ENCODE measurements at regions not wholly inside any gene's neighbourhood (a gene's known extent, or its start where the extent isn't known, plus 50 kb on each side); places are given as distances from the start of the nearest gene placed in this dataset.

GRCh38 chr3:21158861-21159542 is 592.0 kb downstream of the ZNF385D start:
- no peak overlapping the region for H3K4me2 ChIP-seq (ENCODE audit: insufficient read depth in 1 of 2, low read depth in 2 of 2, low read length in 2 of 2)
- no peak overlapping the region for H3K14ac ChIP-seq (ENCODE audit: insufficient read length)
- H4K5ac ChIP-seq (ENCODE audit: insufficient read length, low read depth, low read length) = no peak overlapping the region
- H2BK12ac ChIP-seq (ENCODE audit: low read depth, low read length) = no peak overlapping the region
- no peak overlapping the region for H3K9ac ChIP-seq (replicated peaks in 1 of 4; ENCODE audit: extremely low read depth in 1 of 4, low read depth in 3 of 4, low read length in 3 of 4)
- no peaks in the 10 kb centered on the region for H3K9me3 ChIP-seq (ENCODE audit: insufficient read depth in 2 of 2, low read depth in 1 of 2, low read length in 1 of 2)
- H3K23ac ChIP-seq (ENCODE audit: insufficient read length) = no peak overlapping the region
- H3K79me1 ChIP-seq (ENCODE audit: low read depth, low read length) = no peaks in the 10 kb centered on the region
- H2AK5ac ChIP-seq (ENCODE audit: low read depth, low read length) = no peak overlapping the region
- H2BK120ac ChIP-seq (replicated peaks; ENCODE audit: low read depth, low read length) = no peak overlapping the region
- H2BK15ac ChIP-seq (ENCODE audit: low read length) = no peak overlapping the region
- no peak for DNase-seq (ENCODE audit: low read depth in 1 of 2, low spot score in 2 of 2)
- H4K20me1 ChIP-seq (replicated peaks in 1 of 2; ENCODE audit: control insufficient read depth in 1 of 2, insufficient read depth in 2 of 2, low read length in 2 of 2) = no peaks in the 10 kb centered on the region
- WGBS, 2 experiments (ENCODE audit: extremely low coverage in 1 of 2, insufficient coverage in 1 of 2, insufficient read length in 1 of 2, insufficient replicate concordance in 2 of 2, low coverage in 1 of 2, low lambda C conversion rate in 2 of 2, missing lambda C conversion rate in 1 of 2) = 86% methylated on average over 4 of the region's 4 CpGs; no CpG with 5 or more reads in 1 of the 2 experiments
- no peak for FAIRE-seq
- H3K56ac ChIP-seq (replicated peaks; ENCODE audit: insufficient read length, low read depth, low read length) = no peak overlapping the region
- no peaks in the 10 kb centered on the region for H3K4me1 ChIP-seq (replicated peaks in 1 of 4; ENCODE audit: control insufficient read depth in 3 of 4, insufficient read depth in 4 of 4, low read length in 3 of 4)
- no peak overlapping the region for H3K4ac ChIP-seq (replicated peaks; ENCODE audit: insufficient read length, low read depth, low read length)
- H3K36me3 ChIP-seq (ENCODE audit: control insufficient read depth in 2 of 4, insufficient read depth in 4 of 4, low read length in 3 of 4) = no peaks in the 10 kb centered on the region
- no peak overlapping the region for H4K91ac ChIP-seq (replicated peaks; ENCODE audit: insufficient read length, low read length)
- no peak overlapping the region for H3K18ac ChIP-seq (ENCODE audit: extremely low read depth, low read length)
- POLR2A ChIA-PET (ENCODE audit: partially characterized antibody) = no interaction called here
- H2BK5ac ChIP-seq (ENCODE audit: low read depth, low read length) = no peak overlapping the region
- H2BK20ac ChIP-seq (ENCODE audit: low read length) = no peak overlapping the region
- H4K8ac ChIP-seq (ENCODE audit: extremely low read depth, insufficient read depth, low read length) = no peak overlapping the region
- H2AFZ ChIP-seq (ENCODE audit: low read length) = no peak overlapping the region
- CTCF ChIA-PET (ENCODE audit: partially characterized antibody) = interaction anchor here (0.6 to 2.8 kb wide), 3 partner anchors 13 to 849 kb away, joined by 3 to 23 read pairs (median 4); no protein-coding TSS in a partner anchor
- H3K27ac ChIP-seq (ENCODE audit: low read depth, low read length) = no peak overlapping the region
- H3K79me2 ChIP-seq (ENCODE audit: control insufficient read depth in 1 of 2, insufficient read depth in 2 of 2, low read length in 2 of 2) = no peaks in the 10 kb centered on the region
- no peak overlapping the region for H3K4me3 ChIP-seq (ENCODE audit: extremely low read depth in 1 of 4, insufficient read depth in 2 of 4, low read depth in 3 of 4, low read length in 4 of 4)
- no peaks in the 10 kb centered on the region for H3K27me3 ChIP-seq (replicated peaks in 1 of 4; ENCODE audit: control insufficient read depth in 3 of 4, extremely low read depth in 1 of 4, insufficient read depth in 3 of 4, low read length in 3 of 4)
- no peaks in the 10 kb centered on the region for H3K23me2 ChIP-seq (ENCODE audit: low read depth, low read length)
- TF ChIP-seq POLR2A (IDR thresholded peaks at IDR 0.05; ENCODE audit: control extremely low read depth in 1 of 2, low read depth in 2 of 2, low read length in 2 of 2) (no peak), HDAC2 (IDR thresholded peaks at IDR 0.05; ENCODE audit: borderline replicate concordance in 1 of 2, low read depth in 2 of 2, low read length in 2 of 2) (no peak), POU5F1 (IDR thresholded peaks at IDR 0.05; ENCODE audit: low read depth, low read length) (no peak)
